GM12864 (cell line): ENCODE measurements at regions not wholly inside any gene's neighbourhood (a gene's known extent, or its start where the extent isn't known, plus 50 kb on each side); places are given as distances from the start of the nearest gene placed in this dataset.
"Not testable (repeated sequence)": the region's sequence is repeated elsewhere in the genome, so short reads cannot be mapped to it uniquely, and the experiment has no call there.

Experiments
- DNase-seq: peaks from one replicate; pipeline ENCODE4 v3.0.0-alpha.2; 2011; ENCODE audit warnings: low read depth
- H3K4me3 ChIP-seq: 2 replicates; pipeline ENCODE4 v1.5.1; 2011; ENCODE audit warnings: mild to moderate bottlenecking, low read depth, low read length, control low read depth
- TF ChIP-seq, protein P1 (sequence below): IDR thresholded peaks from 2 replicates; pipeline ENCODE4 v1.5.1; 2011; ENCODE audit warnings: low read depth, mild to moderate bottlenecking, moderate library complexity, low read length, control low read depth, inconsistent platforms; ENCODE audit errors: missing control alignments

DNA sequence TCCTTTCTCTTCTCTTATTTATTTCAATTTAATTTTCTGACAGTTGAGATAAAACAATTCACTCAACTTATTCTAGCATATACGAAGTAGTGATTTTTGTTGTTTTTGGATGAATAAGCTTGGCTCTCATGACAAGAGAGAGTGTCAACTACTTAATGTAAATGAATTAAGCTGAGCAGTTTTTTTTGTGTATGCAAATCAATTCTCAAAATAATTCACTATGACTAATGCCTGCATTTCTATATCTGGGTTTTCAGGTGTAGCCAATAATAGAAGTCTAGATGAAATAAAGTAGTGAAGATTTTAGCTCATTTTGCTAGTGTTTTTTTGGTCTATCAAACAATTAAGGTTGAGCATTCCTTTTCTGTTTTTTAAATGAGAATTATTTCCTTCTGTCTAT lies 1354.0 kb downstream of the CDH8 start:
- DNase-seq, result no peak
- TF ChIP-seq, protein P1, sequence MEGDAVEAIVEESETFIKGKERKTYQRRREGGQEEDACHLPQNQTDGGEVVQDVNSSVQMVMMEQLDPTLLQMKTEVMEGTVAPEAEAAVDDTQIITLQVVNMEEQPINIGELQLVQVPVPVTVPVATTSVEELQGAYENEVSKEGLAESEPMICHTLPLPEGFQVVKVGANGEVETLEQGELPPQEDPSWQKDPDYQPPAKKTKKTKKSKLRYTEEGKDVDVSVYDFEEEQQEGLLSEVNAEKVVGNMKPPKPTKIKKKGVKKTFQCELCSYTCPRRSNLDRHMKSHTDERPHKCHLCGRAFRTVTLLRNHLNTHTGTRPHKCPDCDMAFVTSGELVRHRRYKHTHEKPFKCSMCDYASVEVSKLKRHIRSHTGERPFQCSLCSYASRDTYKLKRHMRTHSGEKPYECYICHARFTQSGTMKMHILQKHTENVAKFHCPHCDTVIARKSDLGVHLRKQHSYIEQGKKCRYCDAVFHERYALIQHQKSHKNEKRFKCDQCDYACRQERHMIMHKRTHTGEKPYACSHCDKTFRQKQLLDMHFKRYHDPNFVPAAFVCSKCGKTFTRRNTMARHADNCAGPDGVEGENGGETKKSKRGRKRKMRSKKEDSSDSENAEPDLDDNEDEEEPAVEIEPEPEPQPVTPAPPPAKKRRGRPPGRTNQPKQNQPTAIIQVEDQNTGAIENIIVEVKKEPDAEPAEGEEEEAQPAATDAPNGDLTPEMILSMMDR, result no peak
- H3K4me3 ChIP-seq, result no peak overlapping the region

DNA sequence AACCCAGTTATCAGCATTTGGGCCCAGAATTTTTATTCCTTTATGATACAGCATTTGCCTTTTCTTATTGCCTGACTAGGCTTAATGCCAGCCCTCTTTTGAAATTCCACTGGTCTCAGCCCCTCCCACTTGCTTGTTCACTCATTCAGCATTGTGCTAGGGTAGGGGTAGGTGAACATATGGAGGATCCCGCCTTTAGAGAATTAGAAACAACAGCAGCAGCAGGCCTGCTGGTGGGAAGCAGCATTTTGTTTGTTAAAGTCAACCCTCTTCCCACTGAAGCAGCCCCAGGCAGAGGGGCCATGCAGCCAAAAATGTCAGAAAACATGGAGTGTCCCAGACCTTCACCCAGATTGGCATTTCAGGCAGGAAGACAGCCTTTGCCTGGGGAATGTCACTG lies 1355.2 kb downstream of the CDH8 start:
- no peak overlapping the region for H3K4me3 ChIP-seq
- DNase-seq, result no peak
- TF ChIP-seq, protein P1, result no peak

DNA sequence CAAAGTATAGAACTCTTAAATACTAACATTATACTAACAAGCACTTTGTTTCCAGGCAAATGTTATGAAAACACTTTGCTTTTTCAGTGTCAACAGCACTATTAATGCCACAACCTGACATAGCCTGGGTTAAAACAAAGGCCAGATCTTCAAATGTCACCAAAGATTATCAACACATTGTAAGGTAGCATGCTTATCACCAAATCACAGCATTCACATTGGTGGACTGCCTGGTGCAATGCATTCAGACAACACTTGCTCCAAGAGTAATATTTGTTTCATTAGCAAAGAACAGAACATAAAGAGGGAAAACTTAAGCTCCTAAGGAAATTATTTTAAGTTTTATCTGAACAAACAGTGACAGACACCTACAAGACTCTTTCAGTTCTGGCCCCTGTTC lies 1361.2 kb downstream of the CDH8 start:
- no peak for DNase-seq
- TF ChIP-seq, protein P1, result no peak
- no peak overlapping the region for H3K4me3 ChIP-seq

DNA sequence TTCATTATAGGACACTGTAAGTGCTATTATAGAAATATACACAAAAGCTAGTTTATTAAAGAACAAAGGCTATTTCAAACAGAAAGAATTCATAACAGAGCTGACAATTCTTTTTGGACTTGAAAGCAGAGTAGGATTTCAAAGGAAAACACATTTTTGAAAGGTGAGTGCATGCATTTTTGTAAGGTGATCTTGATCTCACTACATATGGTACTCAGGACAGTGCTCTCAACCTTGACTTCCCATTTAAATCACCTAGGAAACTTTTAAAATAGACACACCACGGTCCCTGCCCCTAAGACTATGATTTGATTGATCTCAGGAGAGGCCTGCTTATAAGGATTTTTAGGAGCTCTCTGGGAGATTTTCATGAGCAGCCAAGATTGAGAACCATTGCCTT lies 1362.0 kb downstream of the CDH8 start:
- no peak overlapping the region for H3K4me3 ChIP-seq
- TF ChIP-seq, protein P1, result no peak
- DNase-seq, result no peak

DNA sequence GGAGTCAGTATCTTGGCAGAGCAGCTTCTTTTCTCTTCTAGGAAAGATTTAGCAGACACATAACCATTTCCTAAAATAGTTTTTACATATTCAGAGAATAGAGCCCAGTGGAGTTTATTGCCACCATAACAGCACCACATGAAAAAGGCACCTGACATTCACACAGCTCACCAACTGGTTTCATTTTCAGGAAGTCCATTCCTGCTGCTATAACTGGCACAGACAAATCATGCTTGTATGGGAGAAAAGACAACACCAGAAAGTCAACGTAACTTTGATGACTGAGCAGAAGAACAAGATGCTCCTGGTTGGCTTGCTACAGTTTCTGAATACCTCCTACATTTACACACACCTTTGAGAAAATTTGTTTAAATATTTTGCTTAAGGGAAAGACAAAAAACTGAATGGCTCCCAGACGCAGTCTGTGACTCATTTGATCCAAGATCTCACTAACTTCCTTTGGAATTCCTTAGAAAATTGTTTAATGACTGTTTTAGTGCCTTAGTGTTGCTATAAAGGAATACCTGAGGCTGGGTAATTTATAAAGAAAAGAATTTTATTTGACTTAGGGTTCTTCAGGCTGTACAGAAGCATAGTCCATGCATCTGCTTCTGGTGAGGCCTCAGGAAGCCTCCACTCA lies 1380.6 kb downstream of the CDH8 start:
- no peak for DNase-seq

DNA sequence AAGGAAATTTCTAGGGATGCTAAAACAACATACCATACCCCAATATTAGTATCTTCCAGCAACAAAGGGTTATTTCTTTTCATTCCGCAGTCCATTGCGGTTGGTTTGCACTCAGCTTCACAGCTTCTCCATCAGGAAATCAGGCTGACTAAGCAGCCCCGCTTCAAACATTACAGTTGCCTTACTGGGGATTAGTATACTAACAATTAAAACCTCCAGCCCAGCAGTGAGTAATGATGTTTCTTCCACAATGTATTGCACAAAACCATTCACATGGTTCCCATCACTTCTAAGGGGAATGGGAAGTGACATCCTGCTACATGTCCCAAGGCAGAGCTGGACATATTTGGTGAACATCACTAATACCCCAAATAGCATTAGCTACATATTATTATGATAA lies 1384.9 kb downstream of the CDH8 start:
- no peak overlapping the region for H3K4me3 ChIP-seq
- TF ChIP-seq, protein P1, result no peak
- no peak for DNase-seq

More for the DNA sequence above, 1380.6 kb downstream of the CDH8 start:
- TF ChIP-seq, protein P1, result no peak
- H3K4me3 ChIP-seq, result no peak overlapping the region

DNA sequence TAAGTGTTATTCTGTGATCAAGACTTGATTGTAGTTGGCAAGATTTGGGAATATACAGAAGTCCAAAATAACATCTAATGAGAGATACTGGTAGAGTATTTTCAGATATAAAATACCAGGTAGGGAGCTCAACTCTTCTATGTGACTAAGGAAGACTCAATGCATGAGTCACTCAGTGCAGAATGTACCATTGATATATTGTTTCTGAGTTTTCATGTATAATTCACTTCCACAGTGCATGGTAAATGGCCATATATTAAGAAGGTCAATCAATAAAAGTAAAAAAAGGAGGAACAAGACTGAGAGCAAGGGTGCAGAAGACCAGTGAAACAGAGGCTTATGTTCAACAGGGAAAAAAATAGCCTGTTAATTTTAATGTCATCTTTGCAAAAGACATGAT lies 1387.9 kb downstream of the CDH8 start:
- H3K4me3 ChIP-seq, result no peak overlapping the region
- DNase-seq, result no peak
- TF ChIP-seq, protein P1, result no peak

DNA sequence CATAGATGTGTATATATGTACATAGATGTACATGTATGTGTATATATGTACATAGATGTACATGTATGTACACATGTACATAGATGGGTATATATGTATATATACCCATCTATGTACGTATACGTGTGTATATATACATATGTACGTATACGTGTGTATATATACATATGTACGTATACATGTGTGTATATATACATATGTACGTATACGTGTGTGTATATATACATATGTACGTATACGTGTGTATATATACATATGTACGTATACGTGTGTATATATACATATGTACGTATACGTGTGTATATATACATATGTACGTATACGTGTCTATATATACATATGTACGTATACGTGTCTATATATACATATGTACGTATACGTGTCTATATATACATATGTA lies 1388.8 kb downstream of the CDH8 start:
- H3K4me3 ChIP-seq, DNase-seq: not testable (repeated sequence)
